ENCODE measurements at regions not wholly inside any gene's neighbourhood (a gene's known extent, or its start where the extent isn't known, plus 50 kb on each side); places are given as distances from the start of the nearest gene placed in this dataset.

DNA sequence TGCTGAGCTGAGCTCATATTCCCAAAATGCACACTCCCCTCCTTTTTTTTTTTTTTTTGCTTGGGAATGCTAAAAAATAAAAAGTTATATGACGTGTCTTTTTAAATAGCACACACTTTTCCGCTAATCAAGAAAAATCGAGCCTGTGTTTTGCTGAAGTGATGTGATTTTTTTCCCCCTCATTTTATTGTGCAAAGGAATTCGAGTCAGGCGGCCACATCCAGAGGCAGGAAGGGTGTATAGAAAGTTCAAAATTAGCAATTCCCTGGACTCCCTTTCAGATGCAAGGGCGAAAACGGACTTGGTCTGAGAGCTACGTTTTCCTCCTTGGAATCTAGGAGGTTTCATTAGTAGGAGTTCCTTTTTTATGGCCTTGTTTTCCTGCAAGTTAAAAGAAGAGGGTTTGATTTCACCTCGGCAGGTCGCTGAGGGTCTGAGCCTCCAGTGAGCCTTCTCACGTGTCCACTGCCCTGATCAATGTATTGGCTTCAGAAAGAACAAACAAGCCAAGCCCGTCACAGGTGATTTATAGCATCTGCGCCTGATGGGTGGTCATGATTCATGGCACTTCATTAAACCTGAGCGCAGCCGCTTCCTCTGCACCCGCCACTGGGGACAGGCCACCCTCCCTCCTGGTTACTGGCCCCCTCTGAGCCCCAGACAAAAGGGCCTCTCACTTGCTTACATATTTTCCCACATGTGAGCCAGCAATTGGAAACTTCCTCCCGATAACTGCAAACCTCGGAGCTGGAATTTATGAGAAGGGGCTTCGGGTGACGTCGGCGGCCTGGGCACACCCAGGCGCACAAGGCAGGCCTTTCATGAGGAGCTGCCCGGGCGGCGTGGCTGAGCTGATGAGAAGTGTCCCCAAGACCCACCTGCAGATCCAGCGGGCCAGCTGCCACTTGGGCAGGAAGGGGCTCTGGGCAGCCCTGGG is 64.4 kb upstream of the LINC01488 start:
- no peaks in the 10 kb centered on the region for H3K27me3 ChIP-seq (replicated peaks; ENCODE audit: insufficient read depth, low read depth, low read length, poor library complexity)
- no TSS peak for BruUV-seq (replicated peaks)
- no peak overlapping the region for H3K4me3 ChIP-seq (ENCODE audit: low read depth, low read length, poor library complexity, severe bottlenecking)
- no peak for TF ChIP-seq EZH2 (IDR thresholded peaks at IDR 0.05; ENCODE audit: borderline replicate concordance, low read depth, low read length, poor library complexity, severe bottlenecking)
- TF ChIP-seq, protein P1, sequence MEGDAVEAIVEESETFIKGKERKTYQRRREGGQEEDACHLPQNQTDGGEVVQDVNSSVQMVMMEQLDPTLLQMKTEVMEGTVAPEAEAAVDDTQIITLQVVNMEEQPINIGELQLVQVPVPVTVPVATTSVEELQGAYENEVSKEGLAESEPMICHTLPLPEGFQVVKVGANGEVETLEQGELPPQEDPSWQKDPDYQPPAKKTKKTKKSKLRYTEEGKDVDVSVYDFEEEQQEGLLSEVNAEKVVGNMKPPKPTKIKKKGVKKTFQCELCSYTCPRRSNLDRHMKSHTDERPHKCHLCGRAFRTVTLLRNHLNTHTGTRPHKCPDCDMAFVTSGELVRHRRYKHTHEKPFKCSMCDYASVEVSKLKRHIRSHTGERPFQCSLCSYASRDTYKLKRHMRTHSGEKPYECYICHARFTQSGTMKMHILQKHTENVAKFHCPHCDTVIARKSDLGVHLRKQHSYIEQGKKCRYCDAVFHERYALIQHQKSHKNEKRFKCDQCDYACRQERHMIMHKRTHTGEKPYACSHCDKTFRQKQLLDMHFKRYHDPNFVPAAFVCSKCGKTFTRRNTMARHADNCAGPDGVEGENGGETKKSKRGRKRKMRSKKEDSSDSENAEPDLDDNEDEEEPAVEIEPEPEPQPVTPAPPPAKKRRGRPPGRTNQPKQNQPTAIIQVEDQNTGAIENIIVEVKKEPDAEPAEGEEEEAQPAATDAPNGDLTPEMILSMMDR (conservative IDR thresholded peaks at IDR 0.05; ENCODE audit: low read depth, low read length), result no peak
- DNase-seq (ENCODE audit: low spot score), result no peak
- no peak overlapping the region for H3K27ac ChIP-seq (ENCODE audit: low read depth, low read length, poor library complexity, severe bottlenecking)
- no peaks in the 10 kb centered on the region for H3K36me3 ChIP-seq (ENCODE audit: insufficient read depth, low read length, poor library complexity, severe bottlenecking)
- POLR2A ChIA-PET (ENCODE audit: low non-redundant PET), result no interaction called here
- H3K9me3 ChIP-seq (ENCODE audit: low read depth, low read length, poor library complexity, severe bottlenecking), result no peaks in the 10 kb centered on the region
- no peaks in the 10 kb centered on the region for H3K4me1 ChIP-seq (ENCODE audit: insufficient read depth, low read length, poor library complexity, severe bottlenecking)
- CTCF ChIA-PET, result interaction anchor here (0.6 kb wide), 1 partner anchor 1398 kb away, joined by 3 read pairs; no protein-coding TSS in a partner anchor
- intact Hi-C loops (cut with micrococcal nuclease; ENCODE audit: unreplicated experiment), result no loop called here

DNA sequence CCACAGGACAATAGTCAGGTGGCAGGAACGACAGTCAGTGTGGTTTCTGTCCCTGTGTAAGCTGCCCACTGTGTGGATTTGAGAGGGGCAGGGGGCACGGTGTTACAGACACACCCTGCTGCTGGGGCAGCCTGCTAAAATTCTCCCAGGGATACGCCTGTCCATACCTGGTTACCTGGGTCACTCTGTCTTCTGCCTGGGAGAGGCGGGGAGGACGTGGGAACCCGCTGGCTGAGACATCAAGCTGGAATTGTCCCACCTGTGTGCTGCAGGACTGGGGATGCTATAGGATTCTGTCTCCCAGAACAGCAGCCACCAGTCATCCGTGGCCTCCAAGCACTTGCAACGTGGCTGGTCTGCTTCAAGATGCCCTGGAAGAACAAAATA is 63.8 kb upstream of the LINC01488 start:
- Histone ChIP-seq H3K27me3 (replicated peaks; ENCODE audit: insufficient read depth, low read depth, low read length, poor library complexity) (no peaks in the 10 kb centered on the region), H3K9me3 (ENCODE audit: low read depth, low read length, poor library complexity, severe bottlenecking) (no peaks in the 10 kb centered on the region), H3K4me3 (ENCODE audit: low read depth, low read length, poor library complexity, severe bottlenecking) (no peak overlapping the region), H3K27ac (ENCODE audit: low read depth, low read length, poor library complexity, severe bottlenecking) (no peak overlapping the region), H3K4me1 (ENCODE audit: insufficient read depth, low read length, poor library complexity, severe bottlenecking) (no peaks in the 10 kb centered on the region), H3K36me3 (ENCODE audit: insufficient read depth, low read length, poor library complexity, severe bottlenecking) (no peaks in the 10 kb centered on the region)
- DNase-seq (ENCODE audit: low spot score), result no peak
- BruUV-seq (replicated peaks), result no TSS peak
- ChIA-PET POLR2A (ENCODE audit: low non-redundant PET) (no interaction called here), CTCF (no interaction called here)
- intact Hi-C loops (cut with micrococcal nuclease; ENCODE audit: unreplicated experiment), result no loop called here
- TF ChIP-seq, protein P1 (conservative IDR thresholded peaks at IDR 0.05; ENCODE audit: low read depth, low read length), result no peak

DNA sequence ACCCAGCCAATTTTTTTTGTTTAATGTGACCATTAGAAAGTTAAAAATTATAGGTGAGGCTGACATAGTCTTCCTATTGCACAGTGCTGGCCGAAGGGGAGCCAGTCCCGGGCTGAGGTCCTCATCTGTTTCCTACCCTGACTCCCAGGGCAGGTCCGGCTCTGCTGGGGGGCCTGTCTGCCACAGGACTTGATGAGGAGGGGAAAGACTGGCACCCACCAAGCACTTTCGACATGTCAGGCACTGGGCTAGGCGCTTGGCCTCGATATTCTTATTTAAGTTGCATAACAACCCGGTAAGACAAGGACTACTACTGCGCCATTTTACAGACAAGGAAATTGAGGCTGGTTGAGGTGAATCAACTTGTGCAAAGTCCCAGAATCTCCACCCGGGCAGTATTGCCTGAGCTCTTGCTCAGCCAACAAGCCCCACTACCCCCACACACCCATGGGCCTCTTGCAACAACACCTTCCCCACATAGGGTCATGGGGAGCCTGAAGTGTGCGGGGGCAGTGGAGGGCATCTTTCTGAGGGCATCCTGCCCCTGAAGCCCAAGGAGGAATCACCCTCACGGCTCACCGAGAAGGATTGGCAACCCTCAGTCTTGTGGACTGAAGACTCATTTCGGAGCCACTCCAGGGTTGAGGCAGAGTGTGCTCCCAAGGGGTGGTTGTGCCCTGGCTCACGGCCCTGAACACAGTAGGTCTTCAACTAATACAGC is 62.7 kb upstream of the LINC01488 start:
- Histone ChIP-seq H3K27me3 (replicated peaks; ENCODE audit: insufficient read depth, low read depth, low read length, poor library complexity) (no peaks in the 10 kb centered on the region), H3K27ac (ENCODE audit: low read depth, low read length, poor library complexity, severe bottlenecking) (no peak overlapping the region), H3K4me1 (ENCODE audit: insufficient read depth, low read length, poor library complexity, severe bottlenecking) (no peaks in the 10 kb centered on the region), H3K9me3 (ENCODE audit: low read depth, low read length, poor library complexity, severe bottlenecking) (no peaks in the 10 kb centered on the region), H3K36me3 (ENCODE audit: insufficient read depth, low read length, poor library complexity, severe bottlenecking) (no peaks in the 10 kb centered on the region), H3K4me3 (ENCODE audit: low read depth, low read length, poor library complexity, severe bottlenecking) (no peak overlapping the region)
- BruUV-seq (replicated peaks), result no TSS peak
- intact Hi-C loops (cut with micrococcal nuclease; ENCODE audit: unreplicated experiment), result no loop called here
- POLR2A ChIA-PET (ENCODE audit: low non-redundant PET), result no interaction called here
- no peak for DNase-seq (ENCODE audit: low spot score)
- no peak for TF ChIP-seq EZH2 (IDR thresholded peaks at IDR 0.05; ENCODE audit: borderline replicate concordance, low read depth, low read length, poor library complexity, severe bottlenecking)
- TF ChIP-seq, protein P1 (conservative IDR thresholded peaks at IDR 0.05; ENCODE audit: low read depth, low read length), result no peak
- CTCF ChIA-PET, result no interaction called here
